WERI-Rb-1 (cell line): ENCODE measurements at regions not wholly inside any gene's neighbourhood (a gene's known extent, or its start where the extent isn't known, plus 50 kb on each side); places are given as distances from the start of the nearest gene placed in this dataset.

Experiments
- DNase-seq: peaks from one replicate; pipeline ENCODE4 v3.0.0-alpha.2; 2020
- H3K27ac ChIP-seq: fragments of 250-450 bp; sonication (Bioruptor Pico); 2 replicates; pipeline ENCODE4 v1.5.1; 2020; ENCODE audit warnings: mild to moderate bottlenecking, moderate library complexity
- H3K27me3 ChIP-seq: fragments of 250-450 bp; sonication (Bioruptor Pico); 2 replicates; pipeline ENCODE4 v1.5.1; 2021; ENCODE audit warnings: mild to moderate bottlenecking, low read depth, moderate library complexity; ENCODE audit not compliant: insufficient read depth, severe bottlenecking
- H3K36me3 ChIP-seq: fragments of 250-450 bp; sonication (Bioruptor Pico); 2 replicates; pipeline ENCODE4 v1.5.1; 2020; ENCODE audit warnings: mild to moderate bottlenecking, moderate library complexity
- H3K4me3 ChIP-seq: 2 replicates; pipeline ENCODE4 v1.5.1; 2011; ENCODE audit warnings: low read depth, mild to moderate bottlenecking, control low read depth, low read length
- H3K9me3 ChIP-seq: fragments of 250-450 bp; sonication (Bioruptor Pico); 2 replicates; pipeline ENCODE4 v1.5.1; 2021; ENCODE audit warnings: mild to moderate bottlenecking, moderate library complexity; ENCODE audit not compliant: severe bottlenecking
- TF ChIP-seq, protein P1 (sequence below): IDR thresholded peaks from 2 replicates; pipeline ENCODE4 v1.5.1; 2011; ENCODE audit warnings: low read depth, mild to moderate bottlenecking, control low read depth, inconsistent platforms, low read length

DNA sequence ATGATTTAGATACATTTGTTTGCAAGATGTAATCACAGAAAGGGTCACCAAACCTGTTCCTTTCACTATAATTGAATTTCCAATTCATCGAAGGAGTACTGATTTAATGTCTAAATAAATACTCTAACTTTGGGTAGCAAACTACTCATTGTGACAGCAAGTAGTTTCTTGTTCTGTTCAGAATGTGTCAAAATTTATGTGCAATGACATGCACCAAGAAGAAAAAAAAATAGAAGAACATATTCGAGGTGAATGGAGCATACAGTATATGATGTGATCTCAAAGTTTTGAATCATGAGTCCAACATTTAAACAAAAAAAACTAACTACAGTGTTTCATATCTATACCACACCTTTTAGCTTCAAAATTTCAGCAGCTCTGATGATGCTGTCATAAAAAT, 583.6 kb upstream of the MMS22L start:
- TF ChIP-seq, protein P1, sequence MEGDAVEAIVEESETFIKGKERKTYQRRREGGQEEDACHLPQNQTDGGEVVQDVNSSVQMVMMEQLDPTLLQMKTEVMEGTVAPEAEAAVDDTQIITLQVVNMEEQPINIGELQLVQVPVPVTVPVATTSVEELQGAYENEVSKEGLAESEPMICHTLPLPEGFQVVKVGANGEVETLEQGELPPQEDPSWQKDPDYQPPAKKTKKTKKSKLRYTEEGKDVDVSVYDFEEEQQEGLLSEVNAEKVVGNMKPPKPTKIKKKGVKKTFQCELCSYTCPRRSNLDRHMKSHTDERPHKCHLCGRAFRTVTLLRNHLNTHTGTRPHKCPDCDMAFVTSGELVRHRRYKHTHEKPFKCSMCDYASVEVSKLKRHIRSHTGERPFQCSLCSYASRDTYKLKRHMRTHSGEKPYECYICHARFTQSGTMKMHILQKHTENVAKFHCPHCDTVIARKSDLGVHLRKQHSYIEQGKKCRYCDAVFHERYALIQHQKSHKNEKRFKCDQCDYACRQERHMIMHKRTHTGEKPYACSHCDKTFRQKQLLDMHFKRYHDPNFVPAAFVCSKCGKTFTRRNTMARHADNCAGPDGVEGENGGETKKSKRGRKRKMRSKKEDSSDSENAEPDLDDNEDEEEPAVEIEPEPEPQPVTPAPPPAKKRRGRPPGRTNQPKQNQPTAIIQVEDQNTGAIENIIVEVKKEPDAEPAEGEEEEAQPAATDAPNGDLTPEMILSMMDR = no peak
- no peaks in the 10 kb centered on the region for H3K9me3 ChIP-seq
- no peak overlapping the region for H3K27ac ChIP-seq
- H3K36me3 ChIP-seq = no peaks in the 10 kb centered on the region
- H3K27me3 ChIP-seq = no peaks in the 10 kb centered on the region
- no peak overlapping the region for H3K4me3 ChIP-seq
- no peak for DNase-seq

DNA sequence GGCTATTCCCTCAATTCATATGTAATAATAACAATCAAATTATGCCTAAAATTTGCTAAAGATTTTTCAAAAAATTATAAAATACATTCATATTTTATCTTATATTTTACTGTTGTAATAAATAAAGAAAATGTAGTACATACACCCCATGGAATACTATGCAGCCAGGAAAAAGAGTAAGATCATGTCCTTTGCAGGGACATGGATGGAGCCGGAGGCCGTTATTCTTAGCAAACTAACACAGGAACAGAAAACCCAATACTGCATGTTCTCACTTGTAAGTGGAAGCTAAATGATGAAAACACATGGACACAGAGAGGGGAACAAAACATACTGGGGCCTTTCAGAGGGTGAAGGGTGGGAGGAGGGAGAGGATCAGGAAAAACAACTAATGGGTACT, 584.2 kb upstream of the MMS22L start:
- Histone ChIP-seq H3K27ac (no peak overlapping the region), H3K4me3 (no peak overlapping the region), H3K9me3 (no peaks in the 10 kb centered on the region), H3K36me3 (no peaks in the 10 kb centered on the region), H3K27me3 (no peaks in the 10 kb centered on the region)
- TF ChIP-seq, protein P1 = no peak
- no peak for DNase-seq

DNA sequence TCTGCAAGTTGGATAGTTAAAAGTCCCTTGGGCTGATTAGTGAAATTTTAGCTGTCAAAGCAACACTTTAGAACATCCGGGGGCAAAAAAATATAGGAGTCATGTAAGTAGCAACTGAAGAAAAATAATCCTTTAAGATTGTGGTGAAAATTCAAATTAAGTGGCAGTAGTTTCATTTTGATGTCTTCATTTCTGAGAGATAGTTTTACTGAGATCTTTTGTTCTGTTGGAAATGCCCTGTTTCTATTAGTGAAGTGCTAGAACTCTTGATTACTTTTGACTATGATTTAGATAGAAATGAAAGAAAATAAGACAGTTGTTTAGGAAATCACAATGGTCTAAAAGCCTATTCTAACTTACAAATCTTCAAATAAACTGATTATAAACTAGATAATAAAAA, 587.3 kb upstream of the MMS22L start:
- no peak for DNase-seq
- Histone ChIP-seq H3K4me3 (no peak overlapping the region), H3K27ac (no peak overlapping the region), H3K36me3 (no peaks in the 10 kb centered on the region), H3K27me3 (no peaks in the 10 kb centered on the region), H3K9me3 (no peaks in the 10 kb centered on the region)
- TF ChIP-seq, protein P1 = no peak

DNA sequence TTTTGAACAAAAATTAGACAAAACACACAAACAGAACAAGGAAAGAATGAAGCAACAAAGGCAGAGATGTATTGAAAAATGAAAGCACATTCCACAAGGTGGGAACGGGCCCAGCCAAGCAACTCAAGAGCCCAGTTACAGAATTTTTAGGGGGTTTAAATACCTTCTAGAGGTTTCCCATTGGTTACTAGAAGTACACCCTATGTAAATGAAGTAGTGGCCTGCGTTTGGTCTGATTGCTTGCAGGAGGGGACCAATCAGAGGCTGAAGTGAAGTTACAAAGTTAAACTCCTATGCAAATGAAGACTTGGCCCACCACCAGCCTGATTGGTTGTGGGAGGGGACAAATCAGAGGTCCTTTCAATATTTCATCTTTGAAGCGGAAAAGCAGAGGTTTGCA, 593.7 kb upstream of the MMS22L start:
- TF ChIP-seq, protein P1 = no peak
- Histone ChIP-seq H3K27ac (no peak overlapping the region), H3K27me3 (no peaks in the 10 kb centered on the region), H3K9me3 (no peaks in the 10 kb centered on the region), H3K4me3 (no peak overlapping the region), H3K36me3 (no peaks in the 10 kb centered on the region)
- no peak for DNase-seq

DNA sequence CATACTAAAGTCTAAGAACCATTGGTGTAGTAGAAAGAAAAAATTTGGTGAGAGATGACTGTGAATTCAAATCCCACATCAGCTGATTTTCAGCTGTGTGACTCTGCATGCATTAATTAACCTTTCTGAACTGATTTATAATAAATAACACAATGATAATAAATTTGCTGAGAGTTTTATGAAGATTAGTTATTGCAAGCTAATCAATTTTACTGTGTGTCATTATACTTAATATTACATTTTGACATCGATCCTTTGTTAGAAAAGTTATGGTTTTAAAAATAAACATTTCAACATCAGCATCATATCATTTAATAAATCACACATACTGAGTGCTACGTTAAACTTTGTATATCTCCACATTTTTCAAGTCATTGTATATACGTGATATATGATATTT, 599.7 kb upstream of the MMS22L start:
- no peak for DNase-seq
- TF ChIP-seq, protein P1 = no peak
- H3K27me3 ChIP-seq = no peaks in the 10 kb centered on the region
- no peak overlapping the region for H3K27ac ChIP-seq
- no peaks in the 10 kb centered on the region for H3K9me3 ChIP-seq
- H3K4me3 ChIP-seq = no peak overlapping the region
- H3K36me3 ChIP-seq = no peaks in the 10 kb centered on the region

DNA sequence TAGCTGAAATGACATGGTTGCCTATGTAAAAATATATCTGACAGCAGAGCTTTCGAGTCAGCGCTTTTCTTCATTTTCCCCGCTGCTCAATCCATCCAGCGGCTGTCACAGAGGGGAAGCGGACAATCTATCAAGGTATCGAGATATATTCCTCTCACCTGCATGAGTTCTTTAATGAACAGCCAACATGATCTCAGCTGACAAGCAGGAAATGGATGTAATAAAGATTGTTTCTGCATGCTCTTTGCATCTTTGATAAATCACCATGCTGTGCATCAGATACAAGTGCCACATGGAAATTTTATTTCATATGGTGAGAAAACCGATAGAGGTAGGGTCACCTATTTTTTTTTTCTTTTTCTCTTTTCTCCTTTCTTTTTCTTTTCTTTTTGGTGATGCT, 602.3 kb upstream of the MMS22L start:
- TF ChIP-seq, protein P1 = no peak
- Histone ChIP-seq H3K4me3 (no peak overlapping the region), H3K27ac (no peak overlapping the region), H3K9me3 (no peaks in the 10 kb centered on the region), H3K36me3 (no peaks in the 10 kb centered on the region), H3K27me3 (no peaks in the 10 kb centered on the region)
- no peak for DNase-seq
